ENCODE measurements at regions not wholly inside any gene's neighbourhood (a gene's known extent, or its start where the extent isn't known, plus 50 kb on each side); places are given as distances from the start of the nearest gene placed in this dataset.

DNA sequence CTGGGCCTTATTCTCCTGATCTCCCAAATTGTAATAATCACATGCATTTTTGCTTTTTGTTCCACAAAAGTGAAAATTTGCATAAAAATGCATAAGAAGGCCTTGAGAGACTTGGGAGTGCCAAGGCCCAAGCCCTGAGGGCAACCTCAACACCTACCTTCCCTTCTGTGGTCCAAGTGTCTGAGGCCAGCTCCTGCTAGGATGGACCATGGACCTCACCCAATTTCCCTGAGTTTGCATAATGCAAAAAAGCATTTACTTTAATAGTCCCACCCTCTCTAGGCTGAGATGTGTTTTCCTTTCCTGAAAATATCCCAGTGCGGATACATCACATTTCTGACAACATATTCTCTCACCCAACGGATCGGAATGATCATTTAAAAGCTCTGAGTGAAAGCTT, 194.1 kb upstream of the TENM4 start:
- intact Hi-C loops (cut with DNase I) = no loop called here
- Histone ChIP-seq H3K4me1 (ENCODE audit: insufficient read depth) (no peaks in the 10 kb centered on the region), H3K4me3 (no peak overlapping the region), H3K27me3 (no peaks in the 10 kb centered on the region), H3K9me3 (no peaks in the 10 kb centered on the region), H3K36me3 (no peaks in the 10 kb centered on the region), H3K27ac (no peak overlapping the region)
- TF ChIP-seq, protein P1, sequence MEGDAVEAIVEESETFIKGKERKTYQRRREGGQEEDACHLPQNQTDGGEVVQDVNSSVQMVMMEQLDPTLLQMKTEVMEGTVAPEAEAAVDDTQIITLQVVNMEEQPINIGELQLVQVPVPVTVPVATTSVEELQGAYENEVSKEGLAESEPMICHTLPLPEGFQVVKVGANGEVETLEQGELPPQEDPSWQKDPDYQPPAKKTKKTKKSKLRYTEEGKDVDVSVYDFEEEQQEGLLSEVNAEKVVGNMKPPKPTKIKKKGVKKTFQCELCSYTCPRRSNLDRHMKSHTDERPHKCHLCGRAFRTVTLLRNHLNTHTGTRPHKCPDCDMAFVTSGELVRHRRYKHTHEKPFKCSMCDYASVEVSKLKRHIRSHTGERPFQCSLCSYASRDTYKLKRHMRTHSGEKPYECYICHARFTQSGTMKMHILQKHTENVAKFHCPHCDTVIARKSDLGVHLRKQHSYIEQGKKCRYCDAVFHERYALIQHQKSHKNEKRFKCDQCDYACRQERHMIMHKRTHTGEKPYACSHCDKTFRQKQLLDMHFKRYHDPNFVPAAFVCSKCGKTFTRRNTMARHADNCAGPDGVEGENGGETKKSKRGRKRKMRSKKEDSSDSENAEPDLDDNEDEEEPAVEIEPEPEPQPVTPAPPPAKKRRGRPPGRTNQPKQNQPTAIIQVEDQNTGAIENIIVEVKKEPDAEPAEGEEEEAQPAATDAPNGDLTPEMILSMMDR (IDR thresholded peaks at IDR 0.05) = no peak
- TF ChIP-seq EP300 (IDR thresholded peaks at IDR 0.05) (no peak), POLR2A (IDR thresholded peaks at IDR 0.05) (no peak)
- no peak for DNase-seq
- WGBS, 3 donors = 93 to 95% (median 94%) methylated on average over 3 of the region's 3 CpGs

GRCh38 chr11:79627281-79627680, 186.5 kb upstream of the TENM4 start:
- Histone ChIP-seq H3K27me3 (no peaks in the 10 kb centered on the region), H3K4me1 (ENCODE audit: insufficient read depth) (no peaks in the 10 kb centered on the region), H3K9me3 (no peaks in the 10 kb centered on the region), H3K36me3 (no peaks in the 10 kb centered on the region), H3K4me3 (no peak overlapping the region), H3K27ac (no peak overlapping the region)
- intact Hi-C loops (cut with DNase I) = no loop called here
- TF ChIP-seq, protein P1 (IDR thresholded peaks at IDR 0.05) = no peak
- TF ChIP-seq EP300 (IDR thresholded peaks at IDR 0.05) (no peak), POLR2A (IDR thresholded peaks at IDR 0.05) (no peak)
- DNase-seq = no peak
- 80 to 81% (median 80%) methylated on average over 6 of the region's 6 CpGs for WGBS, 3 donors

- Histone ChIP-seq H3K36me3 (no peaks in the 10 kb centered on the region), H3K27ac (no peak overlapping the region), H3K4me3 (no peak overlapping the region), H3K9me3 (no peaks in the 10 kb centered on the region), H3K27me3 (no peaks in the 10 kb centered on the region), H3K4me1 (ENCODE audit: insufficient read depth) (no peaks in the 10 kb centered on the region)
- TF ChIP-seq, protein P1 (IDR thresholded peaks at IDR 0.05) = no peak
- TF ChIP-seq POLR2A (IDR thresholded peaks at IDR 0.05) (no peak), EP300 (IDR thresholded peaks at IDR 0.05) (no peak)
- intact Hi-C loops (cut with DNase I) = no loop called here
- DNase-seq = no peak
- 66 to 90% (median 75%) methylated on average over 4 of the region's 4 CpGs for WGBS, 3 donors
These were observed 185.6 kb upstream of the TENM4 start for GRCh38 chr11:79626135-79627075.

DNA sequence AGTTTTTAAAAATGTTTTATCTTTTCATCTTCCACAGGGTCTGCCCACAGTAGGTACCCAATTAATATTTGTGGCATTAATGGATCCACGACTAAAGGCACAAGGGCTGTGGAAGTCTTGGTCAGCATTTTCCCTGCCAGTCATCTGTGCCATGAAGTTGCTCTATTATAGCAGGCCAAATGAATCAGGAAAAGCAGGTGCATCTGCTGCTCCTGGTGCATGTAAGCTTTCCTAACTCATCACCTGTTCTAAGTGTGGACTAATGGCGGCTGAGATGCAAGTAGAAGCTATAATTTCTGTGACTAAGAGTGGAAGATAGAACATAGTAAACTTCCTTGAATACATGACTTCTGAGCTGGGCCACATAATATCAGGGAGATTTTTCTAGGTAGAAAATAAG, 182.5 kb upstream of the TENM4 start:
- intact Hi-C loops (cut with DNase I) = no loop called here
- H3K9me3 ChIP-seq = no peaks in the 10 kb centered on the region

More for the DNA sequence above, 182.5 kb upstream of the TENM4 start:
- no peaks in the 10 kb centered on the region for H3K27me3 ChIP-seq
- 76 to 91% (median 85%) methylated on average over 2 of the region's 2 CpGs for WGBS, 3 donors
- H3K4me3 ChIP-seq = no peak overlapping the region
- H3K4me1 ChIP-seq (ENCODE audit: insufficient read depth) = no peaks in the 10 kb centered on the region
- no peak overlapping the region for H3K27ac ChIP-seq
- TF ChIP-seq, protein P1 (IDR thresholded peaks at IDR 0.05) = no peak
- TF ChIP-seq POLR2A (IDR thresholded peaks at IDR 0.05) = no peak
- no peak for TF ChIP-seq EP300 (IDR thresholded peaks at IDR 0.05)
- H3K36me3 ChIP-seq = no peaks in the 10 kb centered on the region
- no peak for DNase-seq
